B cell (primary cell): ENCODE measurements at regions not wholly inside any gene's neighbourhood (a gene's known extent, or its start where the extent isn't known, plus 50 kb on each side); places are given as distances from the start of the nearest gene placed in this dataset.
A peak's percentile ranks its signal among the peaks of the same experiment; 100 is the strongest.

ENCODE experiments used
- ATAC-seq: fragments of 200-7000 bp; cut with Tn5 transposase; one replicate; pipeline ENCODE4 v1.10.0; 2021; ENCODE audit warnings: low read depth, mild to moderate bottlenecking, moderate number of reproducible peaks, moderate library complexity
- CTCF ChIA-PET: fragments of 350-600 bp; sonication (Branson Sonifier 250); formaldehyde crosslinking; loops from one replicate; lab custom pipeline; 2021; ENCODE audit warnings: antibody characterized with exemption, inconsistent platforms; lab: Charles Lee
- POLR2A ChIA-PET: fragments of 350-600 bp; sonication (Branson Sonifier 250); formaldehyde crosslinking; loops from one replicate; lab custom pipeline; 2021; ENCODE audit warnings: antibody characterized with exemption; lab: Charles Lee
- DNase-seq: peaks from one replicate; pipeline ENCODE4 v3.0.0; 2013
- H2AFZ ChIP-seq: 2 replicates; pipeline ENCODE4 v1.6.1; 2012; ENCODE audit warnings: mild to moderate bottlenecking, low read depth, low read length; ENCODE audit not compliant: insufficient read depth, poor library complexity, severe bottlenecking
- H3K27ac ChIP-seq, 2 donors: 1 replicate in 1 of 2; 2 replicates in 1 of 2; pipeline ENCODE4 v1.5.1; 2012 to 2013; ENCODE audit warnings: low read length in 2 of 2, mild to moderate bottlenecking in 2 of 2, moderate library complexity in 1 of 2
- H3K27me3 ChIP-seq, 4 experiments: fragments of 200-600 bp in 1 of 4; sonication (generic) in 1 of 4; replicated peaks in 1 of 4; 1 replicate in 2 of 4; 2 replicates in 2 of 4; pipeline versions ENCODE4 v1.6.1 to v1.7.0; 2013 to 2016; ENCODE audit warnings: low read length in 3 of 4, mild to moderate bottlenecking in 2 of 4, mixed read lengths in 1 of 4, moderate library complexity in 1 of 4; ENCODE audit not compliant: insufficient read depth in 4 of 4, control insufficient read depth in 3 of 4; ENCODE audit errors: control extremely low read depth in 1 of 4
- H3K36me3 ChIP-seq, 2 experiments: replicated peaks in 1 of 2; 1 replicate in 1 of 2; 2 replicates in 1 of 2; pipeline versions ENCODE4 v1.6.1 to v1.7.1; 2013; ENCODE audit warnings: low read length in 1 of 2; ENCODE audit not compliant: insufficient read depth in 2 of 2, control insufficient read depth in 1 of 2; ENCODE audit errors: control extremely low read depth in 1 of 2, extremely low read depth in 1 of 2
- H3K4me1 ChIP-seq, 2 donors: fragments of 200-600 bp in 1 of 2; sonication (generic) in 1 of 2; 1 replicate in 1 of 2; 2 replicates in 1 of 2; pipeline versions ENCODE4 v1.5.1 to v1.6.1; 2013 to 2017; ENCODE audit warnings: low read length in 2 of 2; ENCODE audit not compliant: control insufficient read depth in 2 of 2, insufficient read depth in 2 of 2
- H3K4me2 ChIP-seq: replicated peaks from 2 replicates; pipeline ENCODE3; 2012; ENCODE audit warnings: mild to moderate bottlenecking, low read depth, low read length; ENCODE audit not compliant: poor library complexity, severe bottlenecking
- H3K4me3 ChIP-seq, 5 experiments: fragments of 200-600 bp in 1 of 5; sonication (generic) in 1 of 5; 1 replicate in 3 of 5; 2 replicates in 2 of 5; pipeline versions ENCODE4 v1.5.1 to v1.7.0; 2011 to 2016; ENCODE audit warnings: low read length in 4 of 5, mild to moderate bottlenecking in 4 of 5, low read depth in 2 of 5, control low read depth in 1 of 5, moderate library complexity in 1 of 5; ENCODE audit not compliant: insufficient read depth in 1 of 5; ENCODE audit errors: control extremely low read depth in 1 of 5, extremely low read depth in 1 of 5
- H3K79me2 ChIP-seq: fragments of 200-600 bp; sonication (generic); one replicate; pipeline ENCODE4 v1.6.0; 2016; ENCODE audit warnings: low read length; ENCODE audit not compliant: control insufficient read depth, insufficient read depth
- H3K9ac ChIP-seq: fragments of 200-600 bp; sonication (generic); 2 replicates; pipeline ENCODE4 v1.6.1; 2017; ENCODE audit warnings: mild to moderate bottlenecking, low read length, moderate library complexity
- H3K9me3 ChIP-seq, 3 donors: one replicate each; pipeline versions ENCODE4 v1.6.1 to v1.7.1; 2013; ENCODE audit warnings: low read length in 2 of 3; ENCODE audit not compliant: control insufficient read depth in 2 of 3, insufficient read depth in 1 of 3; ENCODE audit errors: control extremely low read depth in 1 of 3
- H4K20me1 ChIP-seq: 2 replicates; pipeline ENCODE4 v1.6.0; 2012; ENCODE audit warnings: mild to moderate bottlenecking, low read length; ENCODE audit not compliant: insufficient read depth, control insufficient read depth, poor library complexity, severe bottlenecking
- H3K27ac Mint-ChIP-seq: one replicate; pipeline ENCODE4 v1.8.0; 2021; ENCODE audit warnings: mixed read lengths
- H3K27me3 Mint-ChIP-seq: one replicate; pipeline ENCODE4 v1.8.0; 2021; ENCODE audit warnings: mixed read lengths
- H3K4me1 Mint-ChIP-seq: one replicate; pipeline ENCODE4 v1.8.0; 2021; ENCODE audit warnings: mixed read lengths
- H3K4me3 Mint-ChIP-seq: one replicate; pipeline ENCODE4 v1.8.0; 2021; ENCODE audit warnings: mixed read lengths
- H3K9me3 Mint-ChIP-seq: one replicate; pipeline ENCODE4 v1.8.0; 2022; ENCODE audit warnings: mixed read lengths; ENCODE audit not compliant: insufficient read depth
- CTCF ChIP-seq: fragments of 200-600 bp; IDR thresholded peaks from one replicate; pipeline ENCODE4 v1.8.0; 2022; ENCODE audit warnings: antibody characterized with exemption, mild to moderate bottlenecking
- EZH2 ChIP-seq: IDR thresholded peaks from 2 replicates; pipeline ENCODE4 v1.6.1; 2012; ENCODE audit warnings: borderline replicate concordance, low read depth, mild to moderate bottlenecking, moderate library complexity, low read length; ENCODE audit not compliant: insufficient read depth, poor library complexity, severe bottlenecking
- WGBS: methylation state at CpG from one replicate; pipeline ENCODE4 v1.1.5; 2013; ENCODE audit warnings: missing lambda C conversion rate; ENCODE audit not compliant: insufficient coverage; 5-methylcytosine and 5-hydroxymethylcytosine counted together
- intact Hi-C: fragments of 100-400 bp; cut with micrococcal nuclease; formaldehyde crosslinking; loops from one replicate; pipeline ENCODE4 v1.10.0; 2022

- Histone ChIP-seq H3K4me1 (peaks cover 21 to 23% of the 10 kb centered on the region in 2 donors), H2AFZ (no peak overlapping the region), H3K4me3 (no peak overlapping the region), H3K27ac (no peak overlapping the region), H3K79me2 (no peaks in the 10 kb centered on the region), H3K27me3 (no peaks in the 10 kb centered on the region), H3K9ac (no peak overlapping the region), H3K36me3 (no peaks in the 10 kb centered on the region), H3K9me3 (peaks cover 0 to 2% (median 0%) of the 10 kb centered on the region in 3 donors), H3K4me2 (no peak overlapping the region), H4K20me1 (no peaks in the 10 kb centered on the region)
- no peak for TF ChIP-seq EZH2
- no peak for TF ChIP-seq CTCF
- ChIA-PET CTCF (no interaction called here), POLR2A (no interaction called here)
- H3K4me3 Mint-ChIP-seq: no peak overlapping the region
- DNase-seq (no peak), ATAC-seq (no peak)
- H3K27ac Mint-ChIP-seq: peak overlapping the region; percentile 12
- H3K4me1 Mint-ChIP-seq: peaks cover 23% of the 10 kb centered on the region
- WGBS: 94% methylated on average over 3 of the region's 3 CpGs
- peaks cover 2% of the 10 kb centered on the region for H3K9me3 Mint-ChIP-seq
- intact Hi-C loops: no loop called here
- H3K27me3 Mint-ChIP-seq: no peaks in the 10 kb centered on the region
Measured at GRCh38 chr5:56503929-56504328, 270.8 kb upstream of the ANKRD55 start.

- no peak for TF ChIP-seq CTCF
- TF ChIP-seq EZH2: no peak
- Histone ChIP-seq H3K4me1 (peaks cover 23% of the 10 kb centered on the region in 2 donors), H3K36me3 (no peaks in the 10 kb centered on the region), H2AFZ (no peak overlapping the region), H3K9me3 (peaks cover 0 to 9% (median 0%) of the 10 kb centered on the region in 3 donors), H3K27me3 (no peaks in the 10 kb centered on the region), H3K27ac (no peak overlapping the region), H3K4me3 (no peak overlapping the region), H3K9ac (no peak overlapping the region), H3K4me2 (peak overlapping the region; percentile 41), H3K79me2 (no peaks in the 10 kb centered on the region), H4K20me1 (no peaks in the 10 kb centered on the region)
- Mint-ChIP-seq H3K4me3 (peak overlapping the region; percentile 47), H3K4me1 (peaks cover 24% of the 10 kb centered on the region), H3K27ac (peak overlapping the region; percentile 66), H3K27me3 (no peaks in the 10 kb centered on the region), H3K9me3 (peaks cover 2% of the 10 kb centered on the region)
- ATAC-seq: peak; percentile 33
- intact Hi-C loops: no loop called here
- ChIA-PET POLR2A (no interaction called here), CTCF (no interaction called here)
- 56% methylated on average over 4 of the region's 5 CpGs for WGBS
- peak; percentile 38 for DNase-seq
Measured at GRCh38 chr5:56501781-56502557, 268.8 kb upstream of the ANKRD55 start.
